ENCODE measurements at regions not wholly inside any gene's neighbourhood (a gene's known extent, or its start where the extent isn't known, plus 50 kb on each side); places are given as distances from the start of the nearest gene placed in this dataset.

GRCh38 chr7:85771516-85771915, 584.7 kb upstream of the SEMA3D start:
- no peak for DNase-seq

GRCh38 chr7:85770332-85770731, 583.5 kb upstream of the SEMA3D start:
- no peak for DNase-seq

- DNase-seq = no peak
Measured at GRCh38 chr7:85765698-85766298, 578.9 kb upstream of the SEMA3D start.

- DNase-seq = no peak
Measured at GRCh38 chr7:85764034-85764433, 577.2 kb upstream of the SEMA3D start.

- DNase-seq = no peak
Measured at GRCh38 chr7:85757348-85757747, 570.5 kb upstream of the SEMA3D start.

GRCh38 chr7:85750454-85750949, 563.6 kb upstream of the SEMA3D start:
- DNase-seq = peak; percentile 50

- no peak for DNase-seq
Measured at GRCh38 chr7:85749696-85750453, 563.0 kb upstream of the SEMA3D start.

GRCh38 chr7:85748861-85749260, 562.0 kb upstream of the SEMA3D start:
- peak; percentile 28 for DNase-seq

- DNase-seq = no peak
Measured at GRCh38 chr7:85737426-85737825, 550.6 kb upstream of the SEMA3D start.

- no peak for DNase-seq
Measured at GRCh38 chr7:85736085-85736484, 549.2 kb upstream of the SEMA3D start.

GRCh38 chr7:85734823-85735222, 548.0 kb upstream of the SEMA3D start:
- DNase-seq = peak; percentile 41

GRCh38 chr7:85733169-85733915, 546.5 kb upstream of the SEMA3D start:
- no peak for DNase-seq

- DNase-seq = peak; percentile 50
Measured at GRCh38 chr7:85730012-85730411, 543.2 kb upstream of the SEMA3D start.

- DNase-seq = no peak
Measured at GRCh38 chr7:85725026-85725425, 538.2 kb upstream of the SEMA3D start.

GRCh38 chr7:85719981-85720953, 533.4 kb upstream of the SEMA3D start:
- peak; percentile 24 for DNase-seq

- no peak for DNase-seq
Measured at GRCh38 chr7:85716353-85716752, 529.5 kb upstream of the SEMA3D start.

GRCh38 chr7:85714951-85715350, 528.1 kb upstream of the SEMA3D start:
- DNase-seq = no peak

GRCh38 chr7:85714043-85714578, 527.3 kb upstream of the SEMA3D start:
- no peak for DNase-seq

GRCh38 chr7:85713171-85713570, 526.3 kb upstream of the SEMA3D start:
- DNase-seq = no peak

GRCh38 chr7:85711894-85712293, 525.0 kb upstream of the SEMA3D start:
- no peak for DNase-seq

- no peak for DNase-seq
Measured at GRCh38 chr7:85710960-85711359, 524.1 kb upstream of the SEMA3D start.

GRCh38 chr7:85708221-85708620, 521.4 kb upstream of the SEMA3D start:
- no peak for DNase-seq
